DOHH2 (cell line): ENCODE measurements at regions not wholly inside any gene's neighbourhood (a gene's known extent, or its start where the extent isn't known, plus 50 kb on each side); places are given as distances from the start of the nearest gene placed in this dataset.

Source experiments
- H3F3A ChIP-seq: fragments of 200-600 bp; sonication (generic), shearing (Covaris generic); 2 replicates; pipeline ENCODE4 v1.6.0; 2016; ENCODE audit warnings: antibody characterized with exemption, mild to moderate bottlenecking; ENCODE audit not compliant: control insufficient read depth, insufficient read depth
- H3K27ac ChIP-seq: fragments of 200-600 bp; sonication (generic); 2 replicates; pipeline ENCODE4 v1.5.1; 2014; ENCODE audit warnings: low read depth, mild to moderate bottlenecking, low read length, moderate library complexity
- H3K27me3 ChIP-seq: fragments of 200-600 bp; sonication (generic); 2 replicates; pipeline ENCODE4 v1.6.1; 2014; ENCODE audit warnings: mild to moderate bottlenecking, low read length, mixed read lengths; ENCODE audit not compliant: control insufficient read depth
- H3K36me3 ChIP-seq: fragments of 200-600 bp; sonication (generic); 2 replicates; pipeline ENCODE4 v1.6.1; 2014; ENCODE audit warnings: mild to moderate bottlenecking, low read length, moderate library complexity, mixed read lengths; ENCODE audit not compliant: control insufficient read depth
- H3K4me1 ChIP-seq: fragments of 200-600 bp; sonication (generic); 2 replicates; pipeline ENCODE4 v1.6.1; 2014; ENCODE audit warnings: mild to moderate bottlenecking, low read length, mixed read lengths; ENCODE audit not compliant: control insufficient read depth
- H3K4me2 ChIP-seq: fragments of 200-600 bp; sonication (generic); 2 replicates; pipeline ENCODE4 v1.6.0; 2014; ENCODE audit warnings: mild to moderate bottlenecking, low read length, moderate library complexity
- H3K4me3 ChIP-seq: fragments of 200-600 bp; sonication (generic); 2 replicates; pipeline ENCODE4 v1.5.1; 2014; ENCODE audit warnings: mild to moderate bottlenecking, low read length, mixed read lengths
- H3K79me2 ChIP-seq: fragments of 200-600 bp; sonication (generic); 2 replicates; pipeline ENCODE4 v1.6.1; 2014; ENCODE audit warnings: mild to moderate bottlenecking, low read length, mixed read lengths; ENCODE audit not compliant: control insufficient read depth
- H3K9me2 ChIP-seq: fragments of 200-600 bp; sonication (generic); replicated peaks from 2 replicates; pipeline ENCODE4 v1.6.1; 2014; ENCODE audit warnings: mild to moderate bottlenecking, low read length, mixed read lengths; ENCODE audit not compliant: control insufficient read depth
- H3K9me3 ChIP-seq: fragments of 200-600 bp; sonication (generic); 2 replicates; pipeline ENCODE4 v1.6.1; 2014; ENCODE audit warnings: antibody characterized with exemption, low read length, mixed read lengths; ENCODE audit not compliant: control insufficient read depth, insufficient read depth
- H4K20me1 ChIP-seq: fragments of 200-600 bp; sonication (generic); 2 replicates; pipeline ENCODE4 v1.6.0; 2014; ENCODE audit warnings: low read depth, mild to moderate bottlenecking, antibody characterized with exemption, low read length, moderate library complexity; ENCODE audit not compliant: control insufficient read depth, insufficient read depth
- EZH2phosphoT487 ChIP-seq: fragments of 200-600 bp; sonication (generic); IDR thresholded peaks from 2 replicates; pipeline ENCODE4 v1.6.1; 2017; ENCODE audit warnings: borderline replicate concordance, mild to moderate bottlenecking, antibody characterized with exemption, low read length, moderate library complexity, mixed read lengths
- TF ChIP-seq, protein P1 (sequence below): fragments of 200-600 bp; sonication (generic); IDR thresholded peaks from one replicate; pipeline ENCODE4 v1.5.1; 2014; ENCODE audit warnings: antibody characterized with exemption, mild to moderate bottlenecking, low read depth, low read length; ENCODE audit not compliant: poor library complexity, severe bottlenecking

DNA sequence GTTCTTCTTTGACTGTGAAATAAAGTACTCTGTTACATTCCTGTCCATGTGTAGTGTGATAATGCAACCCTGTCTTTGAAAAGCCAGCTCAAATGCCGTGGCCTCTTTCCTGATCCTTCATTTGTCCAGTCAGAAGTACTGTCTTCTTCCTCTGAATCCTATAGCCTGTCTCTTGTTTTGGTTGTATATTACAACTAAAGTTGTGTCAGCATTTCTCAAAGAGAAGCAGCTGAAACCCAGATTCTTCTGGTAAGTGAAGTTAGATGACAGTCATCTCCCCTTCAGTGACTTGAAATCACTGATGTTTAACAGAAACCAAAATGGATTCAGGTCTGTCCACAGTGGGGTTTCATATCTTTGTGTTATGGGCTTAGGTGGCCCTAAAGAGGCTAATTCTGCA, 196.2 kb downstream of the PCSK1 start:
- no peak overlapping the region for H3K27ac ChIP-seq
- H3K4me3 ChIP-seq = no peak overlapping the region
- H3K9me3 ChIP-seq = no peaks in the 10 kb centered on the region
- TF ChIP-seq, protein P1, sequence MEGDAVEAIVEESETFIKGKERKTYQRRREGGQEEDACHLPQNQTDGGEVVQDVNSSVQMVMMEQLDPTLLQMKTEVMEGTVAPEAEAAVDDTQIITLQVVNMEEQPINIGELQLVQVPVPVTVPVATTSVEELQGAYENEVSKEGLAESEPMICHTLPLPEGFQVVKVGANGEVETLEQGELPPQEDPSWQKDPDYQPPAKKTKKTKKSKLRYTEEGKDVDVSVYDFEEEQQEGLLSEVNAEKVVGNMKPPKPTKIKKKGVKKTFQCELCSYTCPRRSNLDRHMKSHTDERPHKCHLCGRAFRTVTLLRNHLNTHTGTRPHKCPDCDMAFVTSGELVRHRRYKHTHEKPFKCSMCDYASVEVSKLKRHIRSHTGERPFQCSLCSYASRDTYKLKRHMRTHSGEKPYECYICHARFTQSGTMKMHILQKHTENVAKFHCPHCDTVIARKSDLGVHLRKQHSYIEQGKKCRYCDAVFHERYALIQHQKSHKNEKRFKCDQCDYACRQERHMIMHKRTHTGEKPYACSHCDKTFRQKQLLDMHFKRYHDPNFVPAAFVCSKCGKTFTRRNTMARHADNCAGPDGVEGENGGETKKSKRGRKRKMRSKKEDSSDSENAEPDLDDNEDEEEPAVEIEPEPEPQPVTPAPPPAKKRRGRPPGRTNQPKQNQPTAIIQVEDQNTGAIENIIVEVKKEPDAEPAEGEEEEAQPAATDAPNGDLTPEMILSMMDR = no peak
- TF ChIP-seq EZH2phosphoT487 = no peak
- no peaks in the 10 kb centered on the region for H3K4me1 ChIP-seq
- H3K4me2 ChIP-seq = no peak overlapping the region
- H3K9me2 ChIP-seq = no peaks in the 10 kb centered on the region
- no peaks in the 10 kb centered on the region for H3K27me3 ChIP-seq
- no peaks in the 10 kb centered on the region for H3F3A ChIP-seq
- H3K79me2 ChIP-seq = no peaks in the 10 kb centered on the region
- H3K36me3 ChIP-seq = no peaks in the 10 kb centered on the region
- H4K20me1 ChIP-seq = no peaks in the 10 kb centered on the region

GRCh38 chr5:96236051-96236450, 197.0 kb downstream of the PCSK1 start:
- no peak for TF ChIP-seq EZH2phosphoT487
- TF ChIP-seq, protein P1 = no peak
- Histone ChIP-seq H3K27me3 (no peaks in the 10 kb centered on the region), H3K4me1 (no peaks in the 10 kb centered on the region), H3K4me2 (no peak overlapping the region), H3K9me3 (no peaks in the 10 kb centered on the region), H3K36me3 (no peaks in the 10 kb centered on the region), H3K9me2 (no peaks in the 10 kb centered on the region), H3F3A (no peaks in the 10 kb centered on the region), H3K27ac (no peak overlapping the region), H3K4me3 (no peak overlapping the region), H3K79me2 (no peaks in the 10 kb centered on the region), H4K20me1 (no peaks in the 10 kb centered on the region)

DNA sequence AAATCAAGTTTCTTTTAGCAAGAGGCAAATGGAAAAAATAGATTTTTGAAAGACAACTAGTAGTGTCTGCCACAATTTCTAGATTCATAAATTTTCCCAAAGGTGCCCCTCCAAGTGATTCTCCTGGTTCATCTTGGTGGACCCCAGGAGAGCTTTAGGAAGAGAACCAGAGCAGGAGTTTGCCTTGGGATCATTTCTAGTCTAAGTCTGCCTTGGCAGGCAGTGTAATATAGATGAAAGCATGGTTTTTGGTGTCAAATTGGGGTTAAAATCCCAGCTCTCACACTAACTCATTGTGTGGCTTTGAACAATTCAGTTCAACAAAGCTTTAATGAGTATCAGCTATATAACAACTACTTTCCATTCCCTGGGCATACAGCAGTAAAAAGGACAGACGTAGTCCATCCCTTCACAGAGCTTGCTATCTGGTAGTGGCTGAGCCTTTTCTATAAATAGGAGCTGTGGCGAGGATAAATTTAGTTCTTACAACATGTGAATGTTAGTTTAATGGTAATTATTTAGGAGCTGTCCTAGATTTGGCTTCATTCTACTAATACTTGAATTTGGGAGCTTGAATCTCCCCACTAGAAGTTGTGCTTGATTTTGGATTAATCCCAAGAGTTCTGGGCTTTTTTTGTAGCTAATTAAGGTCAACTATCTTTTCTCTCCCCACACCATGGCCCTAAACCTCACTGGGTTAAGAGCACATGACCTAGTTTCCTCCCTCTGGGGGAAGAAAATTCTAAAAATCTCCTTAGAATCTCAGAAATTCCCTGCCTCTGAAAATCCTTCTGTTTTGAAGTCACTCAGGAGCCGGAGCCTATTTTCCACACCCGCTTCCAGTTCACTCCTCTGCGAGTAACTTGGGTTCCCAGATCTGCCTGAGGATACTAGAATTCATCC, 197.8 kb downstream of the PCSK1 start:
- Histone ChIP-seq H3K4me3 (no peak overlapping the region), H3K9me2 (no peaks in the 10 kb centered on the region), H3K9me3 (no peaks in the 10 kb centered on the region), H3F3A (no peaks in the 10 kb centered on the region), H3K27me3 (no peaks in the 10 kb centered on the region), H3K27ac (no peak overlapping the region), H4K20me1 (no peaks in the 10 kb centered on the region), H3K4me1 (no peaks in the 10 kb centered on the region), H3K36me3 (no peaks in the 10 kb centered on the region), H3K4me2 (no peak overlapping the region), H3K79me2 (no peaks in the 10 kb centered on the region)
- TF ChIP-seq EZH2phosphoT487 = no peak
- TF ChIP-seq, protein P1 = no peak
